PC-9 (cell line): ENCODE measurements at regions not wholly inside any gene's neighbourhood (a gene's known extent, or its start where the extent isn't known, plus 50 kb on each side); places are given as distances from the start of the nearest gene placed in this dataset.

ENCODE experiments used
- CTCF ChIP-seq: fragments of 200-600 bp; sonication (generic); conservative IDR thresholded peaks from 2 replicates; pipeline ENCODE4 v1.6.1; 2017; ENCODE audit warnings: mixed run types, antibody characterized with exemption, mild to moderate bottlenecking, moderate library complexity
- EZH2 ChIP-seq: fragments of 200-600 bp; sonication (generic); IDR thresholded peaks from 2 replicates; pipeline ENCODE4 v1.8.0; 2017; ENCODE audit warnings: antibody characterized with exemption, low read depth

DNA sequence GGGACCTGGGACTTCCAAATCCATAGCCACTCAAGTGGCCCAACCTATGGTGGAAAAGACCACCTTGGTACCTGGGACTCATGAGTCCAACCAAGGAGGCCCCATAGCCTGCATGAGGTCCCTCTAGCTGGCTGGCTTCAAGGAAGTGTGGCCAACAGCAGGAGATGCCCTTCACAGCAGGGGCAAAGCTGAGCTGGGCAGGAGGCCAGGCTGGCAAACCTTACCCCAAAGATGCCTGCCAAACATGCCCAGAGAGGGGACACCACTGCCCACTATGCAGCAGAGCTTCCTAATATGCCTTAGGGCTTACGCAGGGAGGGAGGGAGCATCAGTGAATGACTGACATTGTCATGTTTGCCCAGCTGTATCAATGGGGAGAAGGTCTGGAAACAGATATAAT lies 188.0 kb upstream of the GLI2 start:
- TF ChIP-seq CTCF (no peak), EZH2 (no peak)
